ENCODE measurements at regions not wholly inside any gene's neighbourhood (a gene's known extent, or its start where the extent isn't known, plus 50 kb on each side); places are given as distances from the start of the nearest gene placed in this dataset.
"Not testable (repeated sequence)": the region's sequence is repeated elsewhere in the genome, so short reads cannot be mapped to it uniquely, and the experiment has no call there.

GRCh38 chr4:155010376-155010775 is 198.1 kb upstream of the NPY2R start:
- in situ Hi-C loops (cut with HindIII; ENCODE audit: low pct_unique_long_range_greater_than_20kb, low sequenced_read_pairs), result no loop called here
- no peak for DNase-seq (ENCODE audit: low read depth)

GRCh38 chr4:155011163-155011780 is 197.2 kb upstream of the NPY2R start:
- in situ Hi-C loops (cut with HindIII; ENCODE audit: low pct_unique_long_range_greater_than_20kb, low sequenced_read_pairs), result no loop called here
- DNase-seq (ENCODE audit: low read depth), result no peak

GRCh38 chr4:155012469-155012868 is 196.0 kb upstream of the NPY2R start:
- DNase-seq (ENCODE audit: low read depth), result no peak
- in situ Hi-C loops (cut with HindIII; ENCODE audit: low pct_unique_long_range_greater_than_20kb, low sequenced_read_pairs), result no loop called here

GRCh38 chr4:155017426-155017825 is 191.0 kb upstream of the NPY2R start:
- in situ Hi-C loops (cut with HindIII; ENCODE audit: low pct_unique_long_range_greater_than_20kb, low sequenced_read_pairs), result no loop called here
- no peak for DNase-seq (ENCODE audit: low read depth)

- in situ Hi-C loops (cut with HindIII; ENCODE audit: low pct_unique_long_range_greater_than_20kb, low sequenced_read_pairs), result no loop called here
- no peak for DNase-seq (ENCODE audit: low read depth)
Observed at GRCh38 chr4:155025762-155026457, 182.5 kb upstream of the NPY2R start.

GRCh38 chr4:155026715-155027114 is 181.7 kb upstream of the NPY2R start:
- no peak for DNase-seq (ENCODE audit: low read depth)
- in situ Hi-C loops (cut with HindIII; ENCODE audit: low pct_unique_long_range_greater_than_20kb, low sequenced_read_pairs), result no loop called here

- in situ Hi-C loops (cut with HindIII; ENCODE audit: low pct_unique_long_range_greater_than_20kb, low sequenced_read_pairs), result no loop called here
- no peak for DNase-seq (ENCODE audit: low read depth)
Observed at GRCh38 chr4:155032521-155033229, 175.8 kb upstream of the NPY2R start.

GRCh38 chr4:155033604-155034003 is 174.8 kb upstream of the NPY2R start:
- in situ Hi-C loops (cut with HindIII; ENCODE audit: low pct_unique_long_range_greater_than_20kb, low sequenced_read_pairs), result no loop called here
- DNase-seq (ENCODE audit: low read depth), result no peak

GRCh38 chr4:155037031-155037430 is 171.4 kb upstream of the NPY2R start:
- no peak for DNase-seq (ENCODE audit: low read depth)
- in situ Hi-C loops (cut with HindIII; ENCODE audit: low pct_unique_long_range_greater_than_20kb, low sequenced_read_pairs), result no loop called here

- in situ Hi-C loops (cut with HindIII; ENCODE audit: low pct_unique_long_range_greater_than_20kb, low sequenced_read_pairs), result no loop called here
- DNase-seq (ENCODE audit: low read depth), result no peak
Observed at GRCh38 chr4:155038459-155038858, 170.0 kb upstream of the NPY2R start.

GRCh38 chr4:155039162-155039561 is 169.3 kb upstream of the NPY2R start:
- no peak for DNase-seq (ENCODE audit: low read depth)
- in situ Hi-C loops (cut with HindIII; ENCODE audit: low pct_unique_long_range_greater_than_20kb, low sequenced_read_pairs), result no loop called here

- no peak for DNase-seq (ENCODE audit: low read depth)
- in situ Hi-C loops (cut with HindIII; ENCODE audit: low pct_unique_long_range_greater_than_20kb, low sequenced_read_pairs), result no loop called here
Observed at GRCh38 chr4:155040031-155040430, 168.4 kb upstream of the NPY2R start.

- in situ Hi-C loops (cut with HindIII; ENCODE audit: low pct_unique_long_range_greater_than_20kb, low sequenced_read_pairs), result no loop called here
- no peak for DNase-seq (ENCODE audit: low read depth)
Observed at GRCh38 chr4:155042014-155042413, 166.4 kb upstream of the NPY2R start.

GRCh38 chr4:155044251-155044650 is 164.2 kb upstream of the NPY2R start:
- DNase-seq (ENCODE audit: low read depth); in situ Hi-C loops (cut with HindIII; ENCODE audit: low pct_unique_long_range_greater_than_20kb, low sequenced_read_pairs): not testable (repeated sequence)

GRCh38 chr4:155047755-155048154 is 160.7 kb upstream of the NPY2R start:
- DNase-seq (ENCODE audit: low read depth), result no peak
- in situ Hi-C loops (cut with HindIII; ENCODE audit: low pct_unique_long_range_greater_than_20kb, low sequenced_read_pairs), result no loop called here

- in situ Hi-C loops (cut with HindIII; ENCODE audit: low pct_unique_long_range_greater_than_20kb, low sequenced_read_pairs); DNase-seq (ENCODE audit: low read depth): not testable (repeated sequence)
Observed at GRCh38 chr4:155054042-155054441, 154.4 kb upstream of the NPY2R start.

GRCh38 chr4:155060419-155060818 is 148.0 kb upstream of the NPY2R start:
- no peak for DNase-seq (ENCODE audit: low read depth)
- in situ Hi-C loops (cut with HindIII; ENCODE audit: low pct_unique_long_range_greater_than_20kb, low sequenced_read_pairs), result no loop called here

- DNase-seq (ENCODE audit: low read depth), result no peak
- in situ Hi-C loops (cut with HindIII; ENCODE audit: low pct_unique_long_range_greater_than_20kb, low sequenced_read_pairs), result no loop called here
Observed at GRCh38 chr4:155060873-155061272, 147.6 kb upstream of the NPY2R start.

GRCh38 chr4:155062948-155063347 is 145.5 kb upstream of the NPY2R start:
- in situ Hi-C loops (cut with HindIII; ENCODE audit: low pct_unique_long_range_greater_than_20kb, low sequenced_read_pairs), result no loop called here
- no peak for DNase-seq (ENCODE audit: low read depth)

Measured in Caki2 (cell line).